Progenitor cell of endocrine pancreas (in vitro differentiated cells): ENCODE measurements at regions not wholly inside any gene's neighbourhood (a gene's known extent, or its start where the extent isn't known, plus 50 kb on each side); places are given as distances from the start of the nearest gene placed in this dataset.

Experiments used
- DNase-seq: peaks from one replicate; pipeline ENCODE4 v3.0.0; 2021; ENCODE audit warnings: low spot score; ENCODE audit not compliant: unreplicated experiment
- H3K27ac Mint-ChIP-seq: 2 replicates; pipeline ENCODE4 v1.8.0; 2021; ENCODE audit warnings: mild to moderate bottlenecking, moderate library complexity, mixed read lengths
- H3K27me3 Mint-ChIP-seq: 2 replicates; pipeline ENCODE4 v1.8.0; 2021; ENCODE audit warnings: mixed read lengths
- H3K36me3 Mint-ChIP-seq: 2 replicates; pipeline ENCODE4 v1.8.0; 2022; ENCODE audit warnings: mixed read lengths; ENCODE audit not compliant: insufficient read depth
- H3K4me1 Mint-ChIP-seq: 2 replicates; pipeline ENCODE4 v1.8.0; 2021; ENCODE audit warnings: low read depth, mixed read lengths
- H3K4me3 Mint-ChIP-seq: 2 replicates; pipeline ENCODE4 v1.8.0; 2021; ENCODE audit warnings: low read depth, mild to moderate bottlenecking, moderate library complexity, mixed read lengths
- H3K9me3 Mint-ChIP-seq: 2 replicates; pipeline ENCODE4 v1.8.0; 2021; ENCODE audit warnings: low read depth, mixed read lengths
- TF ChIP-seq, protein P1 (sequence below): fragments of 200-600 bp; sonication (generic); IDR thresholded peaks from one replicate; pipeline ENCODE4 v1.5.0; 2021; ENCODE audit warnings: antibody characterized with exemption, mild to moderate bottlenecking; ENCODE audit not compliant: unreplicated experiment

DNA sequence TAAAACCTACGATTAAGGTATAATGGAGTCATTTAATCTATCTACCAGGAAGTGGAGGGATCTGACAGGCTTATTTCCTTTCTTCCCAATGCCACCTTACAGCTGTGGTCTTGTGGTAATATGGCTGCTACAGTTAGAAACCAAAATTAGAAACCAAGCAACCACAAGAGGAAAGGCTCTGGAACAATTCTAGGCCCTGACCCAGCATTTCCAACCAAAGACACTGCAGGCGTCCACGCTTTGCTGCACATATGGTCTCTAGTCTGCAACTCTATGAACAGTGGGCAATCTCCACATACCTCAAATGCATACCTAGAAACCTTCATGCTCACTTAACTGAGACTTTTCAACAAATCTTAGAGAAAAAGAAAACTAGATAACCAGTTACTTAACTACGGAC is 339.1 kb downstream of the NFIB start:
- Mint-ChIP-seq H3K27ac (no peak overlapping the region), H3K4me3 (no peak overlapping the region), H3K36me3 (no peaks in the 10 kb centered on the region), H3K9me3 (no peaks in the 10 kb centered on the region), H3K4me1 (peaks cover 11% of the 10 kb centered on the region), H3K27me3 (peaks cover 4% of the 10 kb centered on the region)
- DNase-seq, result no peak
- TF ChIP-seq, protein P1, sequence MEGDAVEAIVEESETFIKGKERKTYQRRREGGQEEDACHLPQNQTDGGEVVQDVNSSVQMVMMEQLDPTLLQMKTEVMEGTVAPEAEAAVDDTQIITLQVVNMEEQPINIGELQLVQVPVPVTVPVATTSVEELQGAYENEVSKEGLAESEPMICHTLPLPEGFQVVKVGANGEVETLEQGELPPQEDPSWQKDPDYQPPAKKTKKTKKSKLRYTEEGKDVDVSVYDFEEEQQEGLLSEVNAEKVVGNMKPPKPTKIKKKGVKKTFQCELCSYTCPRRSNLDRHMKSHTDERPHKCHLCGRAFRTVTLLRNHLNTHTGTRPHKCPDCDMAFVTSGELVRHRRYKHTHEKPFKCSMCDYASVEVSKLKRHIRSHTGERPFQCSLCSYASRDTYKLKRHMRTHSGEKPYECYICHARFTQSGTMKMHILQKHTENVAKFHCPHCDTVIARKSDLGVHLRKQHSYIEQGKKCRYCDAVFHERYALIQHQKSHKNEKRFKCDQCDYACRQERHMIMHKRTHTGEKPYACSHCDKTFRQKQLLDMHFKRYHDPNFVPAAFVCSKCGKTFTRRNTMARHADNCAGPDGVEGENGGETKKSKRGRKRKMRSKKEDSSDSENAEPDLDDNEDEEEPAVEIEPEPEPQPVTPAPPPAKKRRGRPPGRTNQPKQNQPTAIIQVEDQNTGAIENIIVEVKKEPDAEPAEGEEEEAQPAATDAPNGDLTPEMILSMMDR, result no peak

DNA sequence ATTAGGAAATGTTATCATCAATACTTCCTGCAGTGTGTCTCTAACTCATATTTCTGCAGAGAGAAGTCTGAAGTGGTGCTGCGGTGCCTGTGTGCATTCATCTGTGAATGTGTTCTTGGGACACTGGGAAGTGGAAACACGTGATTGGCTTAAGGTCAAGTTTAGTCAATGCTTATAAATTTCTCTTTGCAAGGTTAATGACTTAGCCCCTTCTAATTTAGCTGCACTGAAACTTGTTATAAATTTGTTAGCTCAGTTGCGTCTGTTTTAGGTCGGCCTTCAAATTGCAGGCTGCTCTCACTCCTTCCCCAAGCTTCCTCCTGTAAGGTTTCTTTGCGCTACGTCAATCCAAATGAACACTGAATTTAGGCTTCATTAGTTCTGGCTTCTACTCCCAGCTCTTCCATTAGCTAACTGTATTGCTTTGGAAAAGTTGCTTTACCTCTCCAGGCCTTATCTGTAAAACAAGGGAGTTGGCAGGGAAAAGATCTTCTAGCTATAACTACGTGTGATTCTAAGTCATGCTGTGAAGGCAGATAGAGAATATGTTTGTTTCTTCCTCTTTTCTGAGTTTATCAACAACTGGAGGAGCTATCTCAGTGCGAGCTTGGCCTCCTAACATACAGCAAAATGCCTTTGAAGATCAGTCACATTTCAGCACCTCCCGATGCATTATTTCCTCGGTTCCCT is 341.8 kb downstream of the NFIB start:
- no peak for DNase-seq
- H3K9me3 Mint-ChIP-seq, result no peaks in the 10 kb centered on the region
- H3K36me3 Mint-ChIP-seq, result no peaks in the 10 kb centered on the region
- TF ChIP-seq, protein P1, result no peak
- H3K4me3 Mint-ChIP-seq, result no peak overlapping the region
- H3K27ac Mint-ChIP-seq, result no peak overlapping the region
- peaks cover 4% of the 10 kb centered on the region for H3K27me3 Mint-ChIP-seq
- no peaks in the 10 kb centered on the region for H3K4me1 Mint-ChIP-seq

DNA sequence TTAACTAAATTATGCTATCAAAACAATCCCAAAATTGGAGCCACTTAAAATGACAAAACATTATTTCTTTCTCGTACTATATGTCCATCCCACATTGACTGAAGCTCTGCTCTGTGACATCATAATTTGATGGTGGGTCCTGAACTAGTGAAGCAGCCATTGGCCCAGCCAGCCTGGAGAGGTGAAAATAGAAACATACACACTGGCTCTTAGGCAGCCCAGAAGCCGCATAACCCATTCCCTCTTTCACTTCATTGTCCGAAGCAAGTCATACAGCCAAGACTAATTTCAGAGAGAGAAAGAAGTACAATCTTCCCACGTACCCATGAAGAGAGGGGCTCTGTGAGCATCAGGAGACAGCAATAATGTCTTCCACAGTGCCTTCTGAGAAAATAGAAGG is 342.5 kb downstream of the NFIB start:
- H3K36me3 Mint-ChIP-seq, result no peaks in the 10 kb centered on the region
- H3K4me3 Mint-ChIP-seq, result no peak overlapping the region
- no peaks in the 10 kb centered on the region for H3K4me1 Mint-ChIP-seq
- DNase-seq, result no peak
- H3K27me3 Mint-ChIP-seq, result peaks cover 4% of the 10 kb centered on the region
- H3K27ac Mint-ChIP-seq, result no peak overlapping the region
- TF ChIP-seq, protein P1, result no peak
- H3K9me3 Mint-ChIP-seq, result no peaks in the 10 kb centered on the region

DNA sequence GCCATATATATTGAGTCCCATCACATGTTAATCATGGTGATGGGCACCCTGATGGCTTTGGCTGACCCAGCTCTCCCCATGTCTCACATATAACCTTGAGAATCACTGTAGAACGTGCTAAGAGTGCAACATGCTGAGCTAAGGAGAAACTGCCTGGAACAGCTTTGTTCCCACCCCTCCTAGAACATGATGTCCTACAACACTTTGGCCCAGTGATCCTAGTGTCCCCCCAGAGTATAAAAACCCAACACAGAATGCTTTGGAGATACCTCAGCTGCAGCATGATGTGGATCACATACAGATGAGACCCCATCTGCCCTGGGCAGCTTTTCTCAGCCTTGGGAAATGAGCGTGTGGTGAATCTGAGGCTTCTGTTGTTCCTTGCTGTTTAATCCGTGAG is 343.5 kb downstream of the NFIB start:
- no peak for DNase-seq
- H3K36me3 Mint-ChIP-seq, result no peaks in the 10 kb centered on the region
- H3K4me3 Mint-ChIP-seq, result no peak overlapping the region
- no peaks in the 10 kb centered on the region for H3K9me3 Mint-ChIP-seq
- H3K27me3 Mint-ChIP-seq, result peaks cover 4% of the 10 kb centered on the region
- no peak overlapping the region for H3K27ac Mint-ChIP-seq
- TF ChIP-seq, protein P1, result no peak
- no peaks in the 10 kb centered on the region for H3K4me1 Mint-ChIP-seq

DNA sequence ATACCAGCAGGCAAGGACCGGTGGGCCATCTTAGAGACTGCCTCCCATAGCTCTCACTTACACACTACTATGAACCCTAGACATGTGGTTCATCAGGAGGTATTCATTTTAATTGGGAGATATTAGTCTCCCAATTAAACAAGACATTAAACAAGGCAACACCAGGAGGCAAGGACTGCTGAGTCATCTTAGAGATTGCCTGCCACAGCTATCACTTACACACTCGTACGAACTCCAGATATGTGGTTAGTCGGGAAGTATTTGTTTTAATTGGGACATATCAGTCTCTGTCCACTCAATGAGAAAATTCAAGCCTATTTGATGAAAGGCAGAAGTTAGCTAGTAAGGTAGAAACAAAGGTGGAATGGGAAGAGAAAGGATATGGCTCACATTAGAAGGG is 343.9 kb downstream of the NFIB start:
- Mint-ChIP-seq H3K27ac (no peak overlapping the region), H3K4me1 (no peaks in the 10 kb centered on the region), H3K36me3 (no peaks in the 10 kb centered on the region)

More for the DNA sequence above, 343.9 kb downstream of the NFIB start:
- no peak for DNase-seq
- no peaks in the 10 kb centered on the region for H3K9me3 Mint-ChIP-seq
- H3K27me3 Mint-ChIP-seq, result peaks cover 4% of the 10 kb centered on the region
- TF ChIP-seq, protein P1, result no peak
- H3K4me3 Mint-ChIP-seq, result no peak overlapping the region
